Stimulated activated naive B cell treated with anti-CD40 and anti-IgM and Interleukin-4, amounts not matched to agents 10 μg/mL and 1 μg/mL and 100 μg/mL, for 72 hours (primary cell): ENCODE measurements at regions not wholly inside any gene's neighbourhood (a gene's known extent, or its start where the extent isn't known, plus 50 kb on each side); places are given as distances from the start of the nearest gene placed in this dataset.

Experiments
- ATAC-seq, 2 donors: fragments of 150-1000 bp; cut with Tn5 transposase; replicated peaks; 2 replicates each; pipeline ENCODE4 v1.10.0; 2021; ENCODE audit warnings: moderate library complexity in 1 of 2
- DNase-seq: peaks from one replicate; pipeline ENCODE4 v3.0.0; 2021
- H3K27ac Mint-ChIP-seq: one replicate; pipeline ENCODE4 v1.8.0; 2022; ENCODE audit warnings: mild to moderate bottlenecking, mixed read lengths
- H3K27me3 Mint-ChIP-seq, 2 donors: one replicate each; pipeline ENCODE4 v1.8.0; 2022; ENCODE audit warnings: mixed read lengths in 2 of 2
- H3K36me3 Mint-ChIP-seq, 2 donors: one replicate each; pipeline ENCODE4 v1.8.0; 2022; ENCODE audit warnings: mixed read lengths in 2 of 2, mild to moderate bottlenecking in 1 of 2
- H3K4me1 Mint-ChIP-seq, 2 donors: one replicate each; pipeline ENCODE4 v1.8.0; 2022; ENCODE audit warnings: mixed read lengths in 2 of 2, mild to moderate bottlenecking in 1 of 2
- H3K4me3 Mint-ChIP-seq, 2 donors: one replicate each; pipeline ENCODE4 v1.8.0; 2022; ENCODE audit warnings: mild to moderate bottlenecking in 2 of 2, mixed read lengths in 2 of 2, moderate library complexity in 1 of 2
- H3K9me3 Mint-ChIP-seq, 2 donors: one replicate each; pipeline ENCODE4 v1.8.0; 2022; ENCODE audit warnings: mixed read lengths in 2 of 2, mild to moderate bottlenecking in 1 of 2

GRCh38 chr18:34097312-34097711 lies 127.4 kb downstream of the NOL4 start:
- H3K4me1 Mint-ChIP-seq, result no peaks in the 10 kb centered on the region
- ATAC-seq, result no peak
- H3K36me3 Mint-ChIP-seq, result no peaks in the 10 kb centered on the region
- H3K4me3 Mint-ChIP-seq, result no peak overlapping the region
- DNase-seq, result no peak
- no peaks in the 10 kb centered on the region for H3K9me3 Mint-ChIP-seq
- H3K27me3 Mint-ChIP-seq, result no peaks in the 10 kb centered on the region
- no peak overlapping the region for H3K27ac Mint-ChIP-seq

GRCh38 chr18:34094148-34094547 lies 130.6 kb downstream of the NOL4 start:
- peaks cover 0 to 2% of the 10 kb centered on the region in 2 donors for H3K9me3 Mint-ChIP-seq
- no peaks in the 10 kb centered on the region for H3K27me3 Mint-ChIP-seq
- DNase-seq (no peak), ATAC-seq (no peak)
- no peak overlapping the region for H3K27ac Mint-ChIP-seq
- H3K4me3 Mint-ChIP-seq, result no peak overlapping the region
- no peaks in the 10 kb centered on the region for H3K4me1 Mint-ChIP-seq
- H3K36me3 Mint-ChIP-seq, result no peaks in the 10 kb centered on the region

- DNase-seq, result no peak
- Mint-ChIP-seq H3K9me3 (peaks cover 0 to 2% of the 10 kb centered on the region in 2 donors), H3K4me1 (no peaks in the 10 kb centered on the region), H3K4me3 (no peak overlapping the region), H3K27ac (no peak overlapping the region), H3K36me3 (no peaks in the 10 kb centered on the region), H3K27me3 (no peaks in the 10 kb centered on the region)
- ATAC-seq, result no peak
These were observed 131.9 kb downstream of the NOL4 start for GRCh38 chr18:34092796-34093195.

- DNase-seq (no peak), ATAC-seq (no peak)
- no peaks in the 10 kb centered on the region for H3K27me3 Mint-ChIP-seq
- H3K9me3 Mint-ChIP-seq, result peaks cover 0 to 2% of the 10 kb centered on the region in 2 donors
- H3K36me3 Mint-ChIP-seq, result no peaks in the 10 kb centered on the region
- H3K27ac Mint-ChIP-seq, result no peak overlapping the region
- no peak overlapping the region for H3K4me3 Mint-ChIP-seq
- no peaks in the 10 kb centered on the region for H3K4me1 Mint-ChIP-seq
These were observed 138.3 kb downstream of the NOL4 start for GRCh38 chr18:34086370-34086769.

GRCh38 chr18:34085140-34085739 lies 139.5 kb downstream of the NOL4 start:
- no peak for ATAC-seq
- Mint-ChIP-seq H3K27me3 (no peaks in the 10 kb centered on the region), H3K27ac (no peak overlapping the region), H3K4me1 (no peaks in the 10 kb centered on the region), H3K4me3 (no peak overlapping the region), H3K36me3 (no peaks in the 10 kb centered on the region), H3K9me3 (peaks cover 0 to 2% of the 10 kb centered on the region in 2 donors)
- DNase-seq, result no peak

GRCh38 chr18:34084635-34085034 lies 140.1 kb downstream of the NOL4 start:
- H3K4me1 Mint-ChIP-seq, result no peaks in the 10 kb centered on the region
- H3K9me3 Mint-ChIP-seq, result no peaks in the 10 kb centered on the region
- DNase-seq, result no peak
- H3K4me3 Mint-ChIP-seq, result no peak overlapping the region
- no peak for ATAC-seq
- no peaks in the 10 kb centered on the region for H3K27me3 Mint-ChIP-seq
- H3K27ac Mint-ChIP-seq, result no peak overlapping the region
- H3K36me3 Mint-ChIP-seq, result no peaks in the 10 kb centered on the region

- Mint-ChIP-seq H3K27ac (no peak overlapping the region), H3K27me3 (no peaks in the 10 kb centered on the region), H3K9me3 (no peaks in the 10 kb centered on the region), H3K36me3 (no peaks in the 10 kb centered on the region), H3K4me1 (no peaks in the 10 kb centered on the region), H3K4me3 (no peak overlapping the region)
- no peak for ATAC-seq
- no peak for DNase-seq
These were observed 140.7 kb downstream of the NOL4 start for GRCh38 chr18:34083910-34084535.

- Mint-ChIP-seq H3K27me3 (no peaks in the 10 kb centered on the region), H3K4me1 (no peaks in the 10 kb centered on the region), H3K36me3 (no peaks in the 10 kb centered on the region), H3K9me3 (no peaks in the 10 kb centered on the region), H3K27ac (no peak overlapping the region), H3K4me3 (no peak overlapping the region)
- ATAC-seq, result no peak
- DNase-seq, result no peak
These were observed 147.1 kb downstream of the NOL4 start for GRCh38 chr18:34077599-34077998.

GRCh38 chr18:34075963-34076860 lies 148.5 kb downstream of the NOL4 start:
- Mint-ChIP-seq H3K27ac (no peak overlapping the region), H3K4me1 (no peaks in the 10 kb centered on the region), H3K36me3 (no peaks in the 10 kb centered on the region), H3K27me3 (no peaks in the 10 kb centered on the region), H3K4me3 (no peak overlapping the region), H3K9me3 (no peaks in the 10 kb centered on the region)
- DNase-seq (no peak), ATAC-seq (no peak)

- H3K27ac Mint-ChIP-seq, result no peak overlapping the region
- ATAC-seq (no peak), DNase-seq (no peak)
- H3K4me1 Mint-ChIP-seq, result no peaks in the 10 kb centered on the region
- peaks cover 0 to 3% of the 10 kb centered on the region in 2 donors for H3K9me3 Mint-ChIP-seq
- H3K36me3 Mint-ChIP-seq, result no peaks in the 10 kb centered on the region
- no peaks in the 10 kb centered on the region for H3K27me3 Mint-ChIP-seq
- no peak overlapping the region for H3K4me3 Mint-ChIP-seq
These were observed 163.5 kb downstream of the NOL4 start for GRCh38 chr18:34061226-34061625.

GRCh38 chr18:34055227-34055626 lies 169.5 kb downstream of the NOL4 start:
- ATAC-seq (no peak), DNase-seq (no peak)
- no peak overlapping the region for H3K4me3 Mint-ChIP-seq
- no peaks in the 10 kb centered on the region for H3K36me3 Mint-ChIP-seq
- H3K9me3 Mint-ChIP-seq, result peaks cover 10 to 14% of the 10 kb centered on the region in 2 donors
- no peaks in the 10 kb centered on the region for H3K27me3 Mint-ChIP-seq
- H3K27ac Mint-ChIP-seq, result no peak overlapping the region
- no peaks in the 10 kb centered on the region for H3K4me1 Mint-ChIP-seq

GRCh38 chr18:34050661-34051060 lies 174.1 kb downstream of the NOL4 start:
- DNase-seq (no peak), ATAC-seq (no peak)
- Mint-ChIP-seq H3K36me3 (no peaks in the 10 kb centered on the region), H3K4me3 (no peak overlapping the region), H3K9me3 (peaks cover 6 to 11% of the 10 kb centered on the region in 2 donors), H3K27me3 (no peaks in the 10 kb centered on the region), H3K4me1 (no peaks in the 10 kb centered on the region), H3K27ac (no peak overlapping the region)

GRCh38 chr18:34049511-34049910 lies 175.2 kb downstream of the NOL4 start:
- ATAC-seq, result no peak
- Mint-ChIP-seq H3K4me1 (no peaks in the 10 kb centered on the region), H3K36me3 (no peaks in the 10 kb centered on the region), H3K9me3 (peaks cover 0 to 3% of the 10 kb centered on the region in 2 donors), H3K27me3 (no peaks in the 10 kb centered on the region), H3K27ac (no peak overlapping the region), H3K4me3 (no peak overlapping the region)
- DNase-seq, result no peak

- Mint-ChIP-seq H3K27me3 (no peaks in the 10 kb centered on the region), H3K9me3 (no peaks in the 10 kb centered on the region), H3K4me1 (no peaks in the 10 kb centered on the region), H3K36me3 (no peaks in the 10 kb centered on the region), H3K4me3 (no peak overlapping the region), H3K27ac (no peak overlapping the region)
- ATAC-seq (no peak), DNase-seq (no peak)
These were observed 176.3 kb downstream of the NOL4 start for GRCh38 chr18:34048423-34048822.
